SKM-1 (cell line): ENCODE measurements at regions not wholly inside any gene's neighbourhood (a gene's known extent, or its start where the extent isn't known, plus 50 kb on each side); places are given as distances from the start of the nearest gene placed in this dataset.
A peak's percentile ranks its signal among the peaks of the same experiment; 100 is the strongest.
"Not testable (repeated sequence)": the region's sequence is repeated elsewhere in the genome, so short reads cannot be mapped to it uniquely, and the experiment has no call there.

Experiments
- DNase-seq: peaks from one replicate; lab custom pipeline; 2025; ENCODE audit not compliant: unreplicated experiment; lab: John Stamatoyannopoulos, UW

- DNase-seq = no peak
Observed at GRCh38 chr3:177610686-177611633, 413.7 kb upstream of the TBL1XR1 start.

GRCh38 chr3:177611752-177612334 is 414.6 kb upstream of the TBL1XR1 start:
- DNase-seq = no peak

- DNase-seq = no peak
Observed at GRCh38 chr3:177613901-177614300, 416.6 kb upstream of the TBL1XR1 start.

- peak; percentile 75 for DNase-seq
Observed at GRCh38 chr3:177615015-177615414, 417.7 kb upstream of the TBL1XR1 start.

GRCh38 chr3:177618873-177619733 is 421.8 kb upstream of the TBL1XR1 start:
- no peak for DNase-seq

- DNase-seq = no peak
Observed at GRCh38 chr3:177620073-177620472, 422.8 kb upstream of the TBL1XR1 start.

- DNase-seq = no peak
Observed at GRCh38 chr3:177622520-177622919, 425.2 kb upstream of the TBL1XR1 start.

GRCh38 chr3:177622982-177623617 is 425.8 kb upstream of the TBL1XR1 start:
- no peak for DNase-seq

- DNase-seq = no peak
Observed at GRCh38 chr3:177624528-177625495, 427.5 kb upstream of the TBL1XR1 start.

GRCh38 chr3:177626045-177626444 is 428.8 kb upstream of the TBL1XR1 start:
- DNase-seq = no peak

- DNase-seq = not testable (repeated sequence)
Observed at GRCh38 chr3:177628095-177628719, 430.9 kb upstream of the TBL1XR1 start.

- DNase-seq = no peak
Observed at GRCh38 chr3:177629276-177629675, 432.0 kb upstream of the TBL1XR1 start.

GRCh38 chr3:177633671-177634207 is 436.5 kb upstream of the TBL1XR1 start:
- DNase-seq = no peak

- not testable (repeated sequence) for DNase-seq
Observed at GRCh38 chr3:177635601-177636106, 438.4 kb upstream of the TBL1XR1 start.

- DNase-seq = no peak
Observed at GRCh38 chr3:177640319-177640965, 443.2 kb upstream of the TBL1XR1 start.

- DNase-seq = no peak
Observed at GRCh38 chr3:177641206-177641605, 443.9 kb upstream of the TBL1XR1 start.

GRCh38 chr3:177642042-177642803 is 444.9 kb upstream of the TBL1XR1 start:
- DNase-seq = no peak

- no peak for DNase-seq
Observed at GRCh38 chr3:177642804-177643125, 445.5 kb upstream of the TBL1XR1 start.
